Stimulated activated effector memory CD8-positive, alpha-beta T cell treated with anti-CD3 and anti-CD28 coated beads, Interleukin-12 subunit alpha, Interleukin-12 subunit beta, amount 100 ng/mL, for 72 hours (primary cell): ENCODE measurements at regions not wholly inside any gene's neighbourhood (a gene's known extent, or its start where the extent isn't known, plus 50 kb on each side); places are given as distances from the start of the nearest gene placed in this dataset.

Experiments used
- ATAC-seq: fragments of 150-1000 bp; cut with Tn5 transposase; 2 replicates; pipeline ENCODE4 v1.10.0; 2021
- DNase-seq, 2 donors: peaks; one replicate each; pipeline ENCODE4 v3.0.0; 2021 to 2022; ENCODE audit warnings: low spot score in 2 of 2
- H3K27ac Mint-ChIP-seq: one replicate; pipeline ENCODE4 v1.8.0; 2022; ENCODE audit warnings: mild to moderate bottlenecking, mixed read lengths
- H3K36me3 Mint-ChIP-seq: one replicate; pipeline ENCODE4 v1.8.0; 2022; ENCODE audit warnings: mild to moderate bottlenecking, mixed read lengths
- H3K4me1 Mint-ChIP-seq: one replicate; pipeline ENCODE4 v1.8.0; 2022; ENCODE audit warnings: mixed read lengths
- H3K4me3 Mint-ChIP-seq: one replicate; pipeline ENCODE4 v1.8.0; 2022; ENCODE audit warnings: mild to moderate bottlenecking, mixed read lengths
- H3K9me3 Mint-ChIP-seq: one replicate; pipeline ENCODE4 v1.8.0; 2022; ENCODE audit warnings: mixed read lengths

GRCh38 chr1:181160998-181161870 lies 72.7 kb downstream of the IER5 start:
- H3K27ac Mint-ChIP-seq, result peak overlapping the region; percentile 33
- H3K36me3 Mint-ChIP-seq, result peaks cover 7% of the 10 kb centered on the region
- H3K4me1 Mint-ChIP-seq, result peaks cover 33% of the 10 kb centered on the region
- peak; percentile 14 for ATAC-seq
- no peak overlapping the region for H3K4me3 Mint-ChIP-seq
- H3K9me3 Mint-ChIP-seq, result peaks cover 15% of the 10 kb centered on the region
- DNase-seq, result no peak

DNA sequence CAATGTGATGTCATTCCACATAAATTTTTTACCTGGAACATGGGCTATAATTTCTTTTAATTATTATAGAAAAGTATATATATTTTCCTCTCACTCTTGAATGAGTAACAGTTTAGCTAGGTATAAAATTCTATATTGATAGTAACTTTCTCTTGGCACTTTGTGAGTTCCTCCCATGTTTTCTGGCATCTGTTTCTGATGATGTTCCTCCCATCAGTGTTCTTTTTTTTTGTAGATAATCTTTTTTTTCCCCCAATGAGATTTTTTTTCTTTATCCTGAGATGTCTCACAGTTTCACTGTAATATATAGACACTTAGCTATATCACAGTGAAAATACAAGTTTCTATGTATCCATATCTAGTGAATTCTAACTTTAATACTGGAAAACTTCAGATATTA lies 75.2 kb downstream of the IER5 start:
- H3K4me1 Mint-ChIP-seq, result peaks cover 28% of the 10 kb centered on the region
- DNase-seq, result no peak
- no peak overlapping the region for H3K4me3 Mint-ChIP-seq
- no peak overlapping the region for H3K27ac Mint-ChIP-seq
- H3K9me3 Mint-ChIP-seq, result peaks cover 15% of the 10 kb centered on the region
- H3K36me3 Mint-ChIP-seq, result peaks cover 7% of the 10 kb centered on the region
- ATAC-seq, result no peak

DNA sequence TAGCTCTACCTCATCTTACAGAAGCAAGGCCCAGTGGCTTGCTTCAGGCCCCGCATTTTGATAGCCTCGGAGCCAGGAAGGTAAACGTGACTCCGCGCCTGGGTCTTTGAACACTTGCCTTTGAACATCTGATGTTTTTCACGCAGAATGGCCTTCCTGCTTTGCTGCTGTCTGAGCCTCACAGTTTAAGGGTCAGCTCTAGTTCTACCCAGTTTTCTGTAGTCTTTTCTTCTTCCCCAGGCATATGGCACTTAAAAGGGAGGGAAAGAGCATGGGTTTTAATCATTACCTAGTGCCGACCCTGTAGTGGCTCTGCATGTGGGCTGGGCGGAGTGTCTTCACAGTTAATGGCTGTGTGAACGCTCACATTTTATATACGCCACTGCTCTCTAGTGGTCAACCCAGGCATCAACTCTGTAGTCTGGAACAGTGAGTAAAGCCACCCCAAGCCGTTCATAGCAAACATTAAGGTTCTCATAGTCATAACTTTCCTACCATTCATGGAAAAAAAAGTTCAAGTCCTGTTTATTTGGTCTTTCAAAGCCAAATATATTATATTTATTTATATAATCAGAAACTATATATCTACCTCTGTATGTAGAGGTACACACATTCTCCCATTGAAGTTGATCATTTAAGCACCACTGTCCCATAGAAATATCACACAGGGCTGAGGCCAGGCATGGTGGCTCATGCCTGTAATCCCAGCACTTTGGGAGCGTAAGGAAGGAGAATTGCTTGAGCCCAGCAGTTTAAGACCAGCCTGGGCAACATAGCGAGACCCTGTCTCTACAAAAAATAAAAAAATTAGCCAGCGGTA lies 78.1 kb downstream of the IER5 start:
- ATAC-seq (peak; percentile 99), DNase-seq (peak; percentile 47 to 81)
- Mint-ChIP-seq H3K36me3 (no peaks in the 10 kb centered on the region), H3K27ac (no peak overlapping the region), H3K4me3 (no peak overlapping the region), H3K9me3 (peaks cover 15% of the 10 kb centered on the region), H3K4me1 (peaks cover 2% of the 10 kb centered on the region)

- Mint-ChIP-seq H3K4me3 (no peak overlapping the region), H3K9me3 (peaks cover 3% of the 10 kb centered on the region), H3K4me1 (peaks cover 9% of the 10 kb centered on the region), H3K36me3 (no peaks in the 10 kb centered on the region), H3K27ac (no peak overlapping the region)
- DNase-seq, result no peak
- ATAC-seq, result no peak
These were observed 80.9 kb downstream of the IER5 start for GRCh38 chr1:181169281-181169865.

DNA sequence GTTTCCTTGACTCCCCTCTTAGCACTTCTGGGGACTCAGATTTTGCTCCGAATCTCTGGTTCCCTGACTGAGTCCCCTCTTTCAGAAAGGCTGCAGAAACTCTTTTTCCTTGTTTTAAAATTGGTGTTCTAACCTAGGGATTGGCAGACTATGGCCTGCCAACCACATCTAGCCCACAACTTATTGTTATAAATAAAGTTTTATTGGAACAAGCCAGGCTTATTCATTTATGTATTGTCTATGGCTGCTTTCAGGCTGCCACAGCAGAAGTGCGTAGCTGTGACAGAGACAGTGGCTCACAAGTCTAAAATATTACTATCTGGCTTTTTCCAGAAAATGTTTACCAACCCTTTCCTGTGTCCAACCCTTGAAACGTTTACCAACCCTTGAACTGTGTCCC lies 81.7 kb downstream of the IER5 start:
- H3K9me3 Mint-ChIP-seq, result no peaks in the 10 kb centered on the region
- DNase-seq (no peak), ATAC-seq (no peak)
- no peak overlapping the region for H3K4me3 Mint-ChIP-seq
- no peaks in the 10 kb centered on the region for H3K36me3 Mint-ChIP-seq
- peaks cover 9% of the 10 kb centered on the region for H3K4me1 Mint-ChIP-seq
- H3K27ac Mint-ChIP-seq, result no peak overlapping the region

DNA sequence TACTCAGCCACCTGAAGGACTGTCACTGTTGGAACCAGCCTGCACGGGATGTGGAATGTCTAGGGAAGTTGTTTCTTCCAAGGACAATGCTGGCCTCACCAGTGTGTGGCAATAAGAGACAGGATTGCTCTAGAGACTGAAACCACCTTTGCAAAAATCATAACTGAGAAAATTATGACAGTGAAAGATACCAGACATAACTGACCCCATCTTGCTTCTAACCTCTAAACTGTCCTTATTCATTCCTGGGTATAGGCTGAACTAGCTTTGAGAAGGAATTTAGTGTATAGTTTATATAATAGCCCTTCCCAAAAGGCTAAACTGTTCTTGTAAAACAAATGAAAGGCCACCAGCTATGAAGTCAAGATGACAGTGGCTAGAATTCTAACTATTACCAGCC lies 83.6 kb downstream of the IER5 start:
- no peak overlapping the region for H3K27ac Mint-ChIP-seq
- peaks cover 9% of the 10 kb centered on the region for H3K4me1 Mint-ChIP-seq
- H3K4me3 Mint-ChIP-seq, result no peak overlapping the region
- H3K36me3 Mint-ChIP-seq, result no peaks in the 10 kb centered on the region
- H3K9me3 Mint-ChIP-seq, result no peaks in the 10 kb centered on the region
- no peak for DNase-seq
- ATAC-seq, result no peak

DNA sequence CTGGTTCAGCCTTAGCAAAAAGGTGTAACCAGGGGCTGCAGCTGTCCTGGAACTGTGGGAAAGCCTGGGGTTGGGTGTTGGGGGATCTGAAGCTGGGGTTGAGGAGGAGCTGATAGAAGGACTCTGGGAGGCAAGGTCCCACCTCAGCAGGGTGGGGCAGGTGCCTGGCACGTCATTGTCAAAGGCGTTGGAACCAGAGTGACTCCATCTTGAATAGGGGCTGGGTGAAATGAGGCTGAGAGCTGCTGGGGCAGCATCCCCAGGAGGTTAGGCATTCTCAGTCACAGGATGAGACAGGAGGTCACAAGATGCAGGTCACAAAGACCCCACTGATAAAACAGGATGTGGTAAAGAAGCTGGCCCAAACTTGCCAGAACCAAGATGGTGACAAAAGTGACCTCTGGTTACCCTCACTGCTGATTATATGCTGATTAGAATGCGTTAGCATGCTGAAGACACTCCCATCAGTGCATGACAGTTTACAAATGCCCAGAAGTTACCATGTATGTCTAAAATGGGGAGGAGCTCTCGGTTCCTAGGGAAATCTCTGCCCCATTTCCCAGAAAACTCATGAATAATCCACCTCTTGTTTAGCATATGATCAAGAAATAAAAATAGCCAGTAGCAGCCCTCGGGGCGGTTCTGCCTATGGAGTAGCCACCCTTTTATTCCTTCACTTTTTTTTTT lies 85.4 kb downstream of the IER5 start:
- DNase-seq, result no peak
- no peaks in the 10 kb centered on the region for H3K36me3 Mint-ChIP-seq
- no peak overlapping the region for H3K4me3 Mint-ChIP-seq
- ATAC-seq, result no peak
- peaks cover 9% of the 10 kb centered on the region for H3K4me1 Mint-ChIP-seq
- H3K27ac Mint-ChIP-seq, result no peak overlapping the region
- no peaks in the 10 kb centered on the region for H3K9me3 Mint-ChIP-seq

- no peaks in the 10 kb centered on the region for H3K9me3 Mint-ChIP-seq
- ATAC-seq (no peak), DNase-seq (no peak)
- peaks cover 13% of the 10 kb centered on the region for H3K4me1 Mint-ChIP-seq
- no peak overlapping the region for H3K4me3 Mint-ChIP-seq
- H3K36me3 Mint-ChIP-seq, result no peaks in the 10 kb centered on the region
- H3K27ac Mint-ChIP-seq, result no peak overlapping the region
These were observed 86.4 kb downstream of the IER5 start for GRCh38 chr1:181174861-181175260.

DNA sequence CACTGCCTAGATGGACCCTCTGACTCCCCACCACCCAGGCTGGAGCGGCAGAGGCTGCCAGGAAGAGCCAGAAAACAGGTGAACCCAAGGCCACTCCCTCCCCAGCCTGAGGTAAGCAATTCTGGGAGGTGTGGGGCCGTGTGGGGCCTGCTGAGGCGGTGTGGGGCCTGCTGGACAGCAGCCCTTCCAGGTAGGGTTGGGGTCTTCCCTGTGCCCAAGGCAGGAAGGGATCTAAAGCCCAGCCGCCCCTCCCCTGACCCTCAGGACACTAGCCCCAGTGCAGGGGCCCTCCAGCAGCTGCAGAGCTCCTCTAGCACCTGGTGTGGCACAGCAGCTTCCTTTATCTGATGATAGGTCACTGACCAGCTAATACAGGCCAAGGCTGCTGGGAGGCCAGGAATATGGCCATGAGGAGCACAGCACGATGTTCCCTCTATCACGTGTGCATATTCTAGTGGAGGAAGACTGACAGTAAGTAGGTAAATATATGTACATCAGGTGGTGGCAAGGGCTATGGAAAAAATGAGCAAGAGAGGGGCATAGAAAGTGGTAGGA lies 86.9 kb downstream of the IER5 start:
- H3K36me3 Mint-ChIP-seq, result no peaks in the 10 kb centered on the region
- H3K4me3 Mint-ChIP-seq, result no peak overlapping the region
- no peak overlapping the region for H3K27ac Mint-ChIP-seq
- H3K4me1 Mint-ChIP-seq, result peaks cover 18% of the 10 kb centered on the region
- DNase-seq (no peak), ATAC-seq (no peak)
- no peaks in the 10 kb centered on the region for H3K9me3 Mint-ChIP-seq

DNA sequence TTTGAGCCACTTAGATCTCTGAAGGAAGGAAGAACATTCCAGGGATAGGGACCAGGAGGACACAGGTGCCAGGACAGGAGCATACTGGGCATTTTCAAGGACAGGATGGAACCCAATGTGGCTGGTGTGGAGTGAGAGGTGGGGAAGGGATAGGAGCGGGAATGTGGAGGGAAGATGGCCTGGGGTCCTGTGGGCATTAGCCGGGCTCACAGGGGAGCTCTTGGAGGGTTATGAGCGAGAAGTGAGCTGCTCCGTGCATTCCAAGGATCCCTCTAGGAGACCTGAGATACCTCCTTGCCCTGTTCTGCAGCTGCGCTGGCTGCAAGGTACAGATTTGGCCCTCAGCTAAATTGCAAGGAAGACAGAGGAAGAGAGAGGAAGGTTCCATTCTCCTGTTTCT lies 87.5 kb downstream of the IER5 start:
- H3K4me3 Mint-ChIP-seq, result no peak overlapping the region
- DNase-seq (no peak), ATAC-seq (no peak)
- H3K9me3 Mint-ChIP-seq, result no peaks in the 10 kb centered on the region
- H3K4me1 Mint-ChIP-seq, result peaks cover 18% of the 10 kb centered on the region
- no peaks in the 10 kb centered on the region for H3K36me3 Mint-ChIP-seq
- H3K27ac Mint-ChIP-seq, result no peak overlapping the region

- H3K4me3 Mint-ChIP-seq, result no peak overlapping the region
- H3K27ac Mint-ChIP-seq, result peak overlapping the region; percentile 30
- DNase-seq (no peak), ATAC-seq (no peak)
- H3K9me3 Mint-ChIP-seq, result no peaks in the 10 kb centered on the region
- no peaks in the 10 kb centered on the region for H3K36me3 Mint-ChIP-seq
- peaks cover 15% of the 10 kb centered on the region for H3K4me1 Mint-ChIP-seq
These were observed 89.9 kb downstream of the IER5 start for GRCh38 chr1:181178241-181178879.

DNA sequence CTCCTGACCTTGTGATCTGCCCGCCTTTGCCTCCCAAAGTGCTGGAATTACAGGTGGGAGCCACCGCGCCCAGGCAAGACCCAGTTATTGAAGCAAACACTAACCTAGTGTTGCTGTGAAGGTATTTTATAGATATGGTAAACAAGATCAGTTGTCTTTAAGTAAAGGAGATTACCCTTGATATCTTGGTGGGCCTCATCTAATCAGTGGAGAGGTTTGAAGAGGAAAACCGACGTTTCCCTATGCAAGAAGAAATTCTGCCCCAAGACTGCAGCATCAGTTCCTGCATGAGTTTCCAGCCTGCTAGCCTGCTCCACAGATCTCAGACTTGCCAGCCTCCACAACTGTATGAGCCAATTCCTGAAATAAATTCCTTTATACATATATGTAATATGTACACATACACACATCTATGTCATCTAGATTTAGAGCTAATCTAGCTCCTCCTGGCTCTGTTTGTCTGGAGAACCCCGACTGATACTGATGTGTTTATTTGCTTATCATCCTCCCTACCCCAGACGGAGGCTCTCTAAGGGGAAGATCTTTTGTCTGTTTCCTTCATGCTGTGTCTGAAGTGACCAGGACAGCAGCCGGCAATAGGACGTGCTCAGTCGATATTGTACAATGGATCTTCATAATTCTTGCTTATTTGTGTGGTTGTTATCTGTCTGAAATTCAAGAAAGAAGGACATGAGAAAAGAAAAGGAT lies 90.9 kb downstream of the IER5 start:
- Mint-ChIP-seq H3K27ac (no peak overlapping the region), H3K4me3 (no peak overlapping the region)
- no peak for ATAC-seq

GRCh38 chr1:181179987-181180365 lies 91.5 kb downstream of the IER5 start:
- Mint-ChIP-seq H3K4me1 (peaks cover 9% of the 10 kb centered on the region), H3K36me3 (no peaks in the 10 kb centered on the region), H3K4me3 (no peak overlapping the region), H3K9me3 (no peaks in the 10 kb centered on the region), H3K27ac (no peak overlapping the region)
- DNase-seq (no peak), ATAC-seq (peak; percentile 57)

More for the DNA sequence above, 90.9 kb downstream of the IER5 start:
- DNase-seq, result no peak
- Mint-ChIP-seq H3K4me1 (peaks cover 9% of the 10 kb centered on the region), H3K36me3 (no peaks in the 10 kb centered on the region), H3K9me3 (no peaks in the 10 kb centered on the region)

- DNase-seq, result no peak
- peaks cover 9% of the 10 kb centered on the region for H3K4me1 Mint-ChIP-seq
- H3K27ac Mint-ChIP-seq, result no peak overlapping the region
- H3K4me3 Mint-ChIP-seq, result no peak overlapping the region
- peak; percentile 6 for ATAC-seq
- no peaks in the 10 kb centered on the region for H3K36me3 Mint-ChIP-seq
- H3K9me3 Mint-ChIP-seq, result no peaks in the 10 kb centered on the region
These were observed 92.0 kb downstream of the IER5 start for GRCh38 chr1:181180407-181181031.
